ENCODE measurements at regions not wholly inside any gene's neighbourhood (a gene's known extent, or its start where the extent isn't known, plus 50 kb on each side); places are given as distances from the start of the nearest gene placed in this dataset.
A peak's percentile ranks its signal among the peaks of the same experiment; 100 is the strongest.

DNA sequence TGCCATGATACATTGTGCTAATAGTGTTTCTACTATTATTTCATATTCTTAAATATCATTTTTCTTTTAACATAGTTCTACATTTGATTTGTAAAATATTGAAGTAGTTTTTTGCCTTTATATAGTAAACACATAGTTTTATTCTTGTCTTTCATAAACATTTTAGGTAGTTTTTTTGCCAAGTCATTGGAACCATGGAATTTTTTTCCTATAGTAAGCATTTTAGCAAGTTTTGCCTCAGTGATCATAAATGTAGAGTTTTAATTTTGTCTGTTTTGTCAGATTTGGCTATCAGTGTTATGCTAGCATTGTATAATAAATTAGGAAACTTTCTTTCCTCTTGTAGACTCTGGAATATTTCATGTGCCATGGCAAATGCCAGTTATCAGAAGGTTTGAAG, 137.1 kb upstream of the LPAR1 start:
- Histone ChIP-seq H3K36me3 (no peaks in the 10 kb centered on the region), H3K27ac (no peak overlapping the region), H3K4me3 (no peak overlapping the region), H3K4me1 (no peaks in the 10 kb centered on the region), H3K27me3 (no peaks in the 10 kb centered on the region), H3K9me3 (no peaks in the 10 kb centered on the region)
- intact Hi-C loops (cut with DNase I): no loop called here
- no peak for DNase-seq (ENCODE audit: extremely low spot score in 2 of 2)
- TF ChIP-seq POLR2AphosphoS5 (IDR thresholded peaks at IDR 0.05; ENCODE audit: insufficient read depth in 1 of 2, low read depth in 1 of 2): no peak
- no peak for TF ChIP-seq POLR2A (IDR thresholded peaks at IDR 0.05)
- TF ChIP-seq, protein P1, sequence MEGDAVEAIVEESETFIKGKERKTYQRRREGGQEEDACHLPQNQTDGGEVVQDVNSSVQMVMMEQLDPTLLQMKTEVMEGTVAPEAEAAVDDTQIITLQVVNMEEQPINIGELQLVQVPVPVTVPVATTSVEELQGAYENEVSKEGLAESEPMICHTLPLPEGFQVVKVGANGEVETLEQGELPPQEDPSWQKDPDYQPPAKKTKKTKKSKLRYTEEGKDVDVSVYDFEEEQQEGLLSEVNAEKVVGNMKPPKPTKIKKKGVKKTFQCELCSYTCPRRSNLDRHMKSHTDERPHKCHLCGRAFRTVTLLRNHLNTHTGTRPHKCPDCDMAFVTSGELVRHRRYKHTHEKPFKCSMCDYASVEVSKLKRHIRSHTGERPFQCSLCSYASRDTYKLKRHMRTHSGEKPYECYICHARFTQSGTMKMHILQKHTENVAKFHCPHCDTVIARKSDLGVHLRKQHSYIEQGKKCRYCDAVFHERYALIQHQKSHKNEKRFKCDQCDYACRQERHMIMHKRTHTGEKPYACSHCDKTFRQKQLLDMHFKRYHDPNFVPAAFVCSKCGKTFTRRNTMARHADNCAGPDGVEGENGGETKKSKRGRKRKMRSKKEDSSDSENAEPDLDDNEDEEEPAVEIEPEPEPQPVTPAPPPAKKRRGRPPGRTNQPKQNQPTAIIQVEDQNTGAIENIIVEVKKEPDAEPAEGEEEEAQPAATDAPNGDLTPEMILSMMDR (IDR thresholded peaks at IDR 0.05): no peak

DNA sequence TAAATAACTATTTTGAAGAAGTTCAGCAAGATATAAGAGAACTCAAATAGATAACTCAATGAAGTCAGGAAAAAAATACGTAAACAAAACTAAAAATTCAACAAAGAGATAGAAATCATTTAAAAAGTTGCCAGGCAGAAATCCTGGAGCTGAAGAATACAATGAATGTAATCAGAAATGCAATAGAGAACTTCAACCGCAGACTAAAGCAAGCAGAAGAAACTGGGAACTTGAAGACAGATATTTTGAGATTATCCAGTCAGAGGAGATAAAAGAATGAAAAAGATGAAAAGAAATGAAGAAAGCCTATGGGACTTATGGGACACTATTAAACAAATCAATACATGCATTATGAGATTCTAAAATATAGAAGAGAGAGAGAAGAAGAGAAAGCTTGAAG, 129.1 kb upstream of the LPAR1 start:
- no peaks in the 10 kb centered on the region for H3K27me3 ChIP-seq
- H3K4me3 ChIP-seq: no peak overlapping the region
- H3K4me1 ChIP-seq: peaks cover 11% of the 10 kb centered on the region
- DNase-seq (ENCODE audit: extremely low spot score in 2 of 2): no peak
- TF ChIP-seq POLR2AphosphoS5 (IDR thresholded peaks at IDR 0.05; ENCODE audit: insufficient read depth in 1 of 2, low read depth in 1 of 2): no peak
- TF ChIP-seq, protein P1 (IDR thresholded peaks at IDR 0.05): no peak
- no peaks in the 10 kb centered on the region for H3K36me3 ChIP-seq
- no peak overlapping the region for H3K27ac ChIP-seq
- no peaks in the 10 kb centered on the region for H3K9me3 ChIP-seq
- intact Hi-C loops (cut with DNase I): no loop called here

DNA sequence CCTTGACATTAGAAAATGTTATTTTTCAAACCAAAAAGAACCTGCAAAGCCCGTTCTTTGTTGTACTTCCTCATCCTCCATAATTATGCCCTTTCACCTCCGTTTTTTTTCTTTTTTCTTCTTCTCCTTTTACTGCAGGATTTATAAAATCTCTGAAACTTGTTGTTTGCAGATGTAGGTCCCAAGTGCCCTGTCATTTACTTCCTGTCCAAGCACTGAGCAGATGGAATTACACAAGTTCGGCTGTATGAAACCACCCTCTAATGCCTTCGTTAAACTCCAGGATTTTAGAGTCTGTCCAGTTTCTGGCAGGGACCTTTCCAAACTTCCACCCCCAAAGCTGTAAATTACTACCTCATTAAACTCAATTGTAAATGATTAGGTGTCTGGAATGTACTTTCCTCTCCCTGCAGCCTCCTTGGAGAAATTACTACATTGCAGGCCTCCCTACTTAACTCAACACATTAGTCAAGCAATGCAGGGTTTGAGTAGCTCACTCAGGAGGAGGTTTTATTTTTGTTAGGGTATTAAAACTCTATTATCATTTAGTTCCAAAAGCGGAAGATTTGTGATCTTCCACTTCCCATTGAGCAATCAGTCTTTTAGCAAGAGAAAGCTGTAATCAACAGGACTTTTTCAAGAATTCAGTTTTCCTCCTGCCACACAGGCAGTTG, 125.6 kb upstream of the LPAR1 start:
- DNase-seq (ENCODE audit: extremely low spot score in 2 of 2): no peak
- H3K9me3 ChIP-seq: no peaks in the 10 kb centered on the region
- H3K27ac ChIP-seq: peak overlapping the region; percentile 68
- intact Hi-C loops (cut with DNase I): no loop called here
- no peaks in the 10 kb centered on the region for H3K36me3 ChIP-seq
- H3K27me3 ChIP-seq: no peaks in the 10 kb centered on the region
- TF ChIP-seq, protein P1 (IDR thresholded peaks at IDR 0.05): no peak
- peak in 1 of 2 donors; percentile 25 for TF ChIP-seq POLR2AphosphoS5 (IDR thresholded peaks at IDR 0.05; ENCODE audit: insufficient read depth in 1 of 2, low read depth in 1 of 2)
- H3K4me1 ChIP-seq: peaks cover 11% of the 10 kb centered on the region
- H3K4me3 ChIP-seq: peak overlapping the region in 1 of 2 donors; percentile 9

DNA sequence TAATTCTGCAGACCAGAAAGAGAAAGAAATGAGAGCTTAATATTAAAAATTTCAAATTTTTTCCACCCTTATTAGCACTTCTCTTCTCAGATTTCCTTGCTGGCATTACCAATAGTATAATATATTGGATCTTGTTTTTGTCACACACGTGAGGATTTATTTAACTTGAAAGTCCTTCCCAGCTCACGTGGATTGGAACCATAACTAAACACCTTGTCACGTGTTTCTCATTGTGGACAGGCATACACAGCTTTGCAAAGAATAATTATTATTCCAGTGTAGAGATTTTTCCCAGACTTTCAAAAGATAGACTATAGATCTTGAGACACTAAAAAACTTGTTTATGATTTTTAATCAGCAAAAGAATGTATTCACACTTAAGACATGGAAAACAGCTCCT, 123.8 kb upstream of the LPAR1 start:
- Histone ChIP-seq H3K27ac (no peak overlapping the region), H3K36me3 (no peaks in the 10 kb centered on the region), H3K27me3 (no peaks in the 10 kb centered on the region), H3K4me3 (no peak overlapping the region), H3K9me3 (no peaks in the 10 kb centered on the region), H3K4me1 (peaks cover 11% of the 10 kb centered on the region)
- TF ChIP-seq POLR2A (IDR thresholded peaks at IDR 0.05) (no peak), POLR2AphosphoS5 (IDR thresholded peaks at IDR 0.05; ENCODE audit: insufficient read depth in 1 of 2, low read depth in 1 of 2) (no peak)
- TF ChIP-seq, protein P1 (IDR thresholded peaks at IDR 0.05): no peak
- DNase-seq (ENCODE audit: extremely low spot score in 2 of 2): no peak
- intact Hi-C loops (cut with DNase I): no loop called here

DNA sequence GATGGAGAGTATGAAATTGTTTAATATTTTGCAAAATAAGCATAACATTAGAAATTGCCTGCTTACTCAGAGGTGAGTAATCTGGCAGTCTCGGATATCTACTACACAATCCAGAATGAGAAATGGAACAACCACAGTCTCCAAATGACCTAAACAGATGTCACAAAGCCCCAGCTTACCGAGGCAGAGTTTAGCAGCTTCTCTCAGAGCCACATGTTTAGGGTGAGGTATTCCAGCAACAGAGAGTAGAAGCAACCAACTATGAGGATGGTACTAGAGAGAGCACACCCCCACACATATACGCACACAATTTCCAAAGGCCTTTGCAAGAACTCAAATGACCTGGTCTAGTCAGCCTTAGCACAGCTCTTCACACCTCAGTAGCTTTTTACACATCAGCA, 122.7 kb upstream of the LPAR1 start:
- H3K27me3 ChIP-seq: no peaks in the 10 kb centered on the region
- H3K36me3 ChIP-seq: no peaks in the 10 kb centered on the region
- no peak overlapping the region for H3K4me3 ChIP-seq
- peaks cover 11% of the 10 kb centered on the region for H3K4me1 ChIP-seq
- intact Hi-C loops (cut with DNase I): no loop called here
- H3K9me3 ChIP-seq: no peaks in the 10 kb centered on the region
- TF ChIP-seq POLR2AphosphoS5 (IDR thresholded peaks at IDR 0.05; ENCODE audit: insufficient read depth in 1 of 2, low read depth in 1 of 2): no peak
- TF ChIP-seq, protein P1 (IDR thresholded peaks at IDR 0.05): no peak
- no peak for TF ChIP-seq POLR2A (IDR thresholded peaks at IDR 0.05)
- H3K27ac ChIP-seq: no peak overlapping the region
- no peak for DNase-seq (ENCODE audit: extremely low spot score in 2 of 2)
